ENCODE measurements at regions not wholly inside any gene's neighbourhood (a gene's known extent, or its start where the extent isn't known, plus 50 kb on each side); places are given as distances from the start of the nearest gene placed in this dataset.
"Not testable (repeated sequence)": the region's sequence is repeated elsewhere in the genome, so short reads cannot be mapped to it uniquely, and the experiment has no call there.

DNA sequence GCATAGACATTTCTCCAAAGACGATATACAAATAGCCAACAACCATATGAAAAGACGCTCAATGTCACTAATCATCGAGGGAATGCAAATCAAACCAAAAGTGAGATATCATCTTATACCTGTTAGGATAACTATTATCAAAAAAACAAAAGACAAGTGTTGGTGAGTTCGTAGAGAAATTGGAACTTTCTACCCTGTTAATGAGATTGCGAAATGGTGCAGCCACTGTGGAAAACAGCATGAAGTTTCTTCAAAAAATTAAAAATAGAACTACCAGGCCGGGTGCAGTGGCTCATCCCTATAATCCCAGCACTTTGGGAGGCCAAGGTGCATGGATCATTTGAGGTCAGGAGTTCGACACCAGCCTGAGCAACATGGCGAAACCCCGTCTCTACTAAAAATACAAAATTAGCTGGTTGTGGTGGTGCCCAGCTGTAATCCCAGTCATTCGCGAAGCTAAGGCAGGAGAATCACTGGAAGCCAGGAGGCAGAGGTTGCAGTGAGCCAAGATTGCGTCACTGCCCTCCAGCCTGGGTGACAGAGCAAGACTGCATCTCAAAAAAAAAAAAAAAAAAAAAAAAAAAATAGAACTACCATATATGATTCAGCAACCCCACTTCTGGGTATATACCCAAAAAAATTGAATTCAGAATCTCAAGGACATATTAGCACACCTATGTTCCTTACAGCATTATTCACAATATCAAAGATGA, 170.0 kb upstream of the ZNF184 start:
- H3K27ac ChIP-seq (ENCODE audit: low read length) = no peak overlapping the region
- H3K4me2 ChIP-seq (ENCODE audit: low read depth, low read length) = no peak overlapping the region
- H3K4me3 ChIP-seq (ENCODE audit: low read length) = no peak overlapping the region
- no peak for DNase-seq
- H3K9me3 ChIP-seq (replicated peaks; ENCODE audit: insufficient read depth, low read length) = no peaks in the 10 kb centered on the region
- H4K20me1 ChIP-seq (ENCODE audit: insufficient read depth, low read length) = no peaks in the 10 kb centered on the region
- H3K36me3 ChIP-seq (replicated peaks; ENCODE audit: insufficient read depth, low read length) = no peaks in the 10 kb centered on the region
- H2AFZ ChIP-seq (ENCODE audit: low read length) = no peak overlapping the region
- no peaks in the 10 kb centered on the region for H3F3A ChIP-seq (ENCODE audit: insufficient read depth, low read length)
- no peak overlapping the region for H3K9ac ChIP-seq (ENCODE audit: low read length)
- no peaks in the 10 kb centered on the region for H3K79me2 ChIP-seq (ENCODE audit: low read length)
- no peaks in the 10 kb centered on the region for H3K9me2 ChIP-seq (replicated peaks; ENCODE audit: insufficient read depth, low read length)
- H3K4me1 ChIP-seq (ENCODE audit: low read length) = no peaks in the 10 kb centered on the region
- TF ChIP-seq EZH2phosphoT487 (IDR thresholded peaks at IDR 0.05; ENCODE audit: low read length) = no peak
- no peaks in the 10 kb centered on the region for H3K27me3 ChIP-seq (replicated peaks; ENCODE audit: insufficient read depth, low read length)

DNA sequence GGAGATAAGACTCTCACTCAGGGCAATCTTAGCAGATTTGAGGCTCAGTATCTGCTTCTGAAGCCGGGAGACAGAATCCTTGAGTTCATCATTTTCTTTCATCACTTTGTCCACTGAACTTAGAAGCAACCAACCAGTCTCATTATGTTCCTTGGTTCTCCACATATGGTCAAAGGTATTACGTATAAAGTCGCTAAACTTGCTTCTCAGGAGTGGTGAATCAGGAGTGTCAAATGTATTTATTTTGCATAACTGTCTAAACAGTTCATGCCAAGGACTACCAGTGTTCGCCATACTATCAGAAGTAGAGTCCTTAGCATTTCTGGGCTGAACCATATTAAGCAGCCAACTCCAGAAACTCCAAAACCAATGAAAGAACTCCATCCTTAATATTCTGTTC, 163.0 kb upstream of the ZNF184 start:
- not testable (repeated sequence) for H3K9me2 ChIP-seq (replicated peaks; ENCODE audit: insufficient read depth, low read length); H3K79me2 ChIP-seq (ENCODE audit: low read length); H2AFZ ChIP-seq (ENCODE audit: low read length); H3F3A ChIP-seq (ENCODE audit: insufficient read depth, low read length); H3K4me2 ChIP-seq (ENCODE audit: low read depth, low read length); H3K36me3 ChIP-seq (replicated peaks; ENCODE audit: insufficient read depth, low read length); DNase-seq; H3K9me3 ChIP-seq (replicated peaks; ENCODE audit: insufficient read depth, low read length); H3K4me3 ChIP-seq (ENCODE audit: low read length); H3K4me1 ChIP-seq (ENCODE audit: low read length); H3K27me3 ChIP-seq (replicated peaks; ENCODE audit: insufficient read depth, low read length); H4K20me1 ChIP-seq (ENCODE audit: insufficient read depth, low read length); H3K27ac ChIP-seq (ENCODE audit: low read length); H3K9ac ChIP-seq (ENCODE audit: low read length)

DNA sequence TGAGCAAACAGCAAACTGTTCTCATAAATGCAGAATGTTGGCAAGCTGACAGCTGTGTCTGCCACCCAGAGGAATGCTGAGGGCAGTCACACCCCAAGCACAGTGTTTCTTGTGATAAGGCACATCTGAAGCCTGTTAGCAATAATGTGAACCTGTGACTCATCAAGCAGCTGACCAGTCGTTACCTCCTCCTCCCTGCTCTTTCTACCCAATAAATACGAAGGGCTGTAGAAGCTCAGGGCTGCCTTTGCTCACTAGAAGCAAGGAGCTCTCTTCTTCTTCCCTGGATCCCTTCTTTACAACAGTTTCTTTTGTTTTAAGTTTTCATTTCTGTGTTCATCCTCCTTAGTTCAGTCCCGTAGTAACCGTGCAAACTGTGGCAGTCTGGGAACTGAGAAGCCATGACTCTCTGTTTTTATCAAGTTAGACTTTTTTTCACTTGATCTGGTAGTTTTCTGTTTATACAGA, 160.3 kb upstream of the ZNF184 start:
- not testable (repeated sequence) for H3K36me3 ChIP-seq (replicated peaks; ENCODE audit: insufficient read depth, low read length); H3K9me3 ChIP-seq (replicated peaks; ENCODE audit: insufficient read depth, low read length); H3K27ac ChIP-seq (ENCODE audit: low read length); H3K9me2 ChIP-seq (replicated peaks; ENCODE audit: insufficient read depth, low read length); H3F3A ChIP-seq (ENCODE audit: insufficient read depth, low read length); H3K4me1 ChIP-seq (ENCODE audit: low read length); H3K9ac ChIP-seq (ENCODE audit: low read length); H3K27me3 ChIP-seq (replicated peaks; ENCODE audit: insufficient read depth, low read length); DNase-seq; H3K79me2 ChIP-seq (ENCODE audit: low read length); H3K4me3 ChIP-seq (ENCODE audit: low read length); H2AFZ ChIP-seq (ENCODE audit: low read length); H4K20me1 ChIP-seq (ENCODE audit: insufficient read depth, low read length); H3K4me2 ChIP-seq (ENCODE audit: low read depth, low read length)

DNA sequence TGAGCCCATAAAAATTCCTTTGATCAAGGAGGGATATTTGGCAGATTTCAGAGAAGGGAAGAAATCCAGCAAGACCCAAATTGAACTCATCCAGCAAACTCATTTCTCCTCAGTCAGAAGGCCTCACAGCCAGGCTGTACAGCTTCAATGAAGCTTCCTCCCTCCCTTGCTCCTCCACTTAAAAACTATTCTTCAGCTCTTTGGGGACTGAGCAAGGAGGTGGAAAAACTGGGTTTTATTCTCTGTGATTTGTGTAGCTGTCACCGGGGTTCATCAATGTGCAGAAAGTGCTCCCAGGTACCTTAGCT, 158.7 kb upstream of the ZNF184 start:
- Histone ChIP-seq H3K27me3 (replicated peaks; ENCODE audit: insufficient read depth, low read length) (no peaks in the 10 kb centered on the region), H4K20me1 (ENCODE audit: insufficient read depth, low read length) (no peaks in the 10 kb centered on the region), H3K27ac (ENCODE audit: low read length) (no peak overlapping the region), H3K79me2 (ENCODE audit: low read length) (no peaks in the 10 kb centered on the region), H3K4me3 (ENCODE audit: low read length) (no peak overlapping the region), H3F3A (ENCODE audit: insufficient read depth, low read length) (no peaks in the 10 kb centered on the region), H3K4me1 (ENCODE audit: low read length) (no peaks in the 10 kb centered on the region), H3K9me2 (replicated peaks; ENCODE audit: insufficient read depth, low read length) (no peaks in the 10 kb centered on the region), H3K9ac (ENCODE audit: low read length) (no peak overlapping the region), H2AFZ (ENCODE audit: low read length) (no peak overlapping the region), H3K4me2 (ENCODE audit: low read depth, low read length) (no peak overlapping the region), H3K36me3 (replicated peaks; ENCODE audit: insufficient read depth, low read length) (no peaks in the 10 kb centered on the region), H3K9me3 (replicated peaks; ENCODE audit: insufficient read depth, low read length) (no peaks in the 10 kb centered on the region)
- no peak for TF ChIP-seq EZH2phosphoT487 (IDR thresholded peaks at IDR 0.05; ENCODE audit: low read length)
- no peak for DNase-seq

DNA sequence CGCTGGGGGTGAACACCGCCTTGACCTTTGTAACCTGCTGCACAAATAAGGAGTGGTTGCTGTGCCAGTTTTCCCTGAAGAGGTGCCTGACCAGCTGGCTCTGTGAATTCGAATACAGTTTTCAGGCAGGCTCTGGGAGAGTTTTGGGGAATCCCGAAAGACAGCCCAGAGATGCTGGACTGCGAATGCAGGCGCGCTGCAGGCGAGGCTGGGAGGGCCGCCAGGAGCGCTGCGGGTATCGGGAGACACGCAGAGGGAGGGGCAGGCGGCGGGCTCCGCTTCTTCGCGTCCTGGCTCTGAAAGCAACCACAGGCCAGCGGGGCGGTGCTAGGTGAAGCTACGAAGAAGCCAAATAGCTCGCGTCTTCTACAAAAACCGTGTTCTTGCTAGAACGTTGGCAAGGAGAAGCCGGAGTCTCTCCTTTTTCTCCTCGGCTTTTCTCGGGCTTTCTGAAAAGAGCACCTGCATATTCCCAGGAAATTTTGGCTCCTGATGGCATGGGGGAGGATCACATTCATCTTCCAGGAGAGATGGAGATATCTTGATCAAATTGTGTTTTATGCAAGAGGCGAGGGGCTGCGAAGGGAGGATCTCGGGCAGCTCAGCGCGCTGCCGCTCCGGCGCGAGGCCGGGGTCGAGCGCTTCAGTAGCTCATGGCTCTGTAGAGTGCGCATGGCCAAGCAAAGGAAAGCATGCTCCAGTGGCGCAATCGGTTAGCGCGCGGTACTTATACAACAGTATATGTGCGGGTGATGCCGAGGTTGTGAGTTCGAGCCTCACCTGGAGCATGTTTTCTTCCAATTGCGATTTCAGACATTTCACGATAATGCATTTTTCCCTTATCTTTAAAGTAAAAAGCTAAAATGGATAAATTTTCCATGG, 158.1 kb upstream of the ZNF184 start:
- DNase-seq = no peak
- H3F3A ChIP-seq (ENCODE audit: insufficient read depth, low read length) = no peaks in the 10 kb centered on the region
- H3K36me3 ChIP-seq (replicated peaks; ENCODE audit: insufficient read depth, low read length) = no peaks in the 10 kb centered on the region
- no peak overlapping the region for H2AFZ ChIP-seq (ENCODE audit: low read length)
- H3K4me2 ChIP-seq (ENCODE audit: low read depth, low read length) = no peak overlapping the region
- H3K9me3 ChIP-seq (replicated peaks; ENCODE audit: insufficient read depth, low read length) = no peaks in the 10 kb centered on the region
- H3K27ac ChIP-seq (ENCODE audit: low read length) = no peak overlapping the region
- no peaks in the 10 kb centered on the region for H3K4me1 ChIP-seq (ENCODE audit: low read length)
- H4K20me1 ChIP-seq (ENCODE audit: insufficient read depth, low read length) = no peaks in the 10 kb centered on the region
- no peaks in the 10 kb centered on the region for H3K9me2 ChIP-seq (replicated peaks; ENCODE audit: insufficient read depth, low read length)
- H3K9ac ChIP-seq (ENCODE audit: low read length) = no peak overlapping the region
- H3K27me3 ChIP-seq (replicated peaks; ENCODE audit: insufficient read depth, low read length) = no peaks in the 10 kb centered on the region
- no peak overlapping the region for H3K4me3 ChIP-seq (ENCODE audit: low read length)
- H3K79me2 ChIP-seq (ENCODE audit: low read length) = no peaks in the 10 kb centered on the region
- TF ChIP-seq, protein P1, sequence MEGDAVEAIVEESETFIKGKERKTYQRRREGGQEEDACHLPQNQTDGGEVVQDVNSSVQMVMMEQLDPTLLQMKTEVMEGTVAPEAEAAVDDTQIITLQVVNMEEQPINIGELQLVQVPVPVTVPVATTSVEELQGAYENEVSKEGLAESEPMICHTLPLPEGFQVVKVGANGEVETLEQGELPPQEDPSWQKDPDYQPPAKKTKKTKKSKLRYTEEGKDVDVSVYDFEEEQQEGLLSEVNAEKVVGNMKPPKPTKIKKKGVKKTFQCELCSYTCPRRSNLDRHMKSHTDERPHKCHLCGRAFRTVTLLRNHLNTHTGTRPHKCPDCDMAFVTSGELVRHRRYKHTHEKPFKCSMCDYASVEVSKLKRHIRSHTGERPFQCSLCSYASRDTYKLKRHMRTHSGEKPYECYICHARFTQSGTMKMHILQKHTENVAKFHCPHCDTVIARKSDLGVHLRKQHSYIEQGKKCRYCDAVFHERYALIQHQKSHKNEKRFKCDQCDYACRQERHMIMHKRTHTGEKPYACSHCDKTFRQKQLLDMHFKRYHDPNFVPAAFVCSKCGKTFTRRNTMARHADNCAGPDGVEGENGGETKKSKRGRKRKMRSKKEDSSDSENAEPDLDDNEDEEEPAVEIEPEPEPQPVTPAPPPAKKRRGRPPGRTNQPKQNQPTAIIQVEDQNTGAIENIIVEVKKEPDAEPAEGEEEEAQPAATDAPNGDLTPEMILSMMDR (IDR thresholded peaks at IDR 0.05; ENCODE audit: low read length) = no peak
- TF ChIP-seq EZH2 (optimal IDR thresholded peaks at IDR 0.05; ENCODE audit: low read depth, low read length) = no peak
